ENCODE measurements at regions not wholly inside any gene's neighbourhood (a gene's known extent, or its start where the extent isn't known, plus 50 kb on each side); places are given as distances from the start of the nearest gene placed in this dataset.

- TF ChIP-seq POLR2A (IDR thresholded peaks at IDR 0.05), result no peak
- TF ChIP-seq, protein P1, sequence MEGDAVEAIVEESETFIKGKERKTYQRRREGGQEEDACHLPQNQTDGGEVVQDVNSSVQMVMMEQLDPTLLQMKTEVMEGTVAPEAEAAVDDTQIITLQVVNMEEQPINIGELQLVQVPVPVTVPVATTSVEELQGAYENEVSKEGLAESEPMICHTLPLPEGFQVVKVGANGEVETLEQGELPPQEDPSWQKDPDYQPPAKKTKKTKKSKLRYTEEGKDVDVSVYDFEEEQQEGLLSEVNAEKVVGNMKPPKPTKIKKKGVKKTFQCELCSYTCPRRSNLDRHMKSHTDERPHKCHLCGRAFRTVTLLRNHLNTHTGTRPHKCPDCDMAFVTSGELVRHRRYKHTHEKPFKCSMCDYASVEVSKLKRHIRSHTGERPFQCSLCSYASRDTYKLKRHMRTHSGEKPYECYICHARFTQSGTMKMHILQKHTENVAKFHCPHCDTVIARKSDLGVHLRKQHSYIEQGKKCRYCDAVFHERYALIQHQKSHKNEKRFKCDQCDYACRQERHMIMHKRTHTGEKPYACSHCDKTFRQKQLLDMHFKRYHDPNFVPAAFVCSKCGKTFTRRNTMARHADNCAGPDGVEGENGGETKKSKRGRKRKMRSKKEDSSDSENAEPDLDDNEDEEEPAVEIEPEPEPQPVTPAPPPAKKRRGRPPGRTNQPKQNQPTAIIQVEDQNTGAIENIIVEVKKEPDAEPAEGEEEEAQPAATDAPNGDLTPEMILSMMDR (IDR thresholded peaks at IDR 0.05), result no peak
- no peak for DNase-seq
- H3K27ac ChIP-seq, result no peak overlapping the region
- no peaks in the 10 kb centered on the region for H3K36me3 ChIP-seq (replicated peaks in 1 of 2)
- 89 to 93% (median 91%) methylated on average over 5 to 7 of the region's 7 CpGs for WGBS, 4 donors
- no peaks in the 10 kb centered on the region for H3K27me3 ChIP-seq
- no peaks in the 10 kb centered on the region for H3K9me3 ChIP-seq (replicated peaks in 1 of 3)
- no peak overlapping the region for H3K4me3 ChIP-seq
- intact Hi-C loops (cut with DNase I), result loop anchor here in 1 of 2 donors (10.0 kb wide), 1 partner anchor 166 kb away; the partner anchor contains the start of gene CTBP2
- no peaks in the 10 kb centered on the region for H3K4me1 ChIP-seq (replicated peaks in 1 of 2)
Measured at GRCh38 chr10:125331056-125331455, 170.7 kb upstream of the CTBP2 start.

DNA sequence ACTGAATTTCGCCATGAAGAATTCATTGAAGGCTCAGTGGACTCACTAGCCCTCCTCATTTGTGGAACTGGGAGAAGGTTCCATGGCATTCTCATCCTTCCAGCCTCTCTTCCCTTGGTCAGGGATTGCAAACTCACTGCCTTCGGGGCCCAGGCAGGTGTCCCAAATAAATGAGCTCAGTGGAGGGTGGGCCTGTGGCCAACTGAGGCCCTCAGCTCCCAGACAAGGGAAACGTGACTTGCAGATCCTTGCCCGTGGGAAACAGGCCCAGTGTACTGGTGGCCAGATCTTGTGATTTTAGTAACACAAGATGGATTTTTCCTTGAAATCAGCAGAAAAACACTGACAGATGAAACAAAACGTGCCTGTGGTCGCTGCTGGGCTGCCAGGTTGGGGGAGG lies 168.7 kb upstream of the CTBP2 start:
- Histone ChIP-seq H3K4me3 (no peak overlapping the region), H3K27me3 (no peaks in the 10 kb centered on the region), H3K36me3 (replicated peaks in 1 of 2) (no peaks in the 10 kb centered on the region), H3K27ac (no peak overlapping the region), H3K9me3 (replicated peaks in 1 of 3) (no peaks in the 10 kb centered on the region), H3K4me1 (replicated peaks in 1 of 2) (no peaks in the 10 kb centered on the region)
- no peak for DNase-seq
- TF ChIP-seq POLR2A (IDR thresholded peaks at IDR 0.05), result no peak
- TF ChIP-seq, protein P1 (IDR thresholded peaks at IDR 0.05), result no peak
- intact Hi-C loops (cut with DNase I), result no loop called here
- 66 to 73% (median 71%) methylated on average over 6 of the region's 6 CpGs for WGBS, 4 donors

- intact Hi-C loops (cut with DNase I), result no loop called here
- H3K27ac ChIP-seq, result no peak overlapping the region
- DNase-seq, result no peak
- 55 to 67% (median 57%) methylated on average over 3 of the region's 3 CpGs for WGBS, 4 donors
- H3K4me1 ChIP-seq (replicated peaks in 1 of 2), result no peaks in the 10 kb centered on the region
- no peak overlapping the region for H3K4me3 ChIP-seq
- no peaks in the 10 kb centered on the region for H3K9me3 ChIP-seq (replicated peaks in 1 of 3)
- TF ChIP-seq, protein P1 (IDR thresholded peaks at IDR 0.05), result no peak
- no peak for TF ChIP-seq POLR2A (IDR thresholded peaks at IDR 0.05)
- H3K36me3 ChIP-seq (replicated peaks in 1 of 2), result no peaks in the 10 kb centered on the region
- no peaks in the 10 kb centered on the region for H3K27me3 ChIP-seq
Measured at GRCh38 chr10:125325326-125325725, 165.0 kb upstream of the CTBP2 start.

GRCh38 chr10:125316436-125316835 lies 156.1 kb upstream of the CTBP2 start:
- no peak overlapping the region for H3K4me3 ChIP-seq
- TF ChIP-seq, protein P1 (IDR thresholded peaks at IDR 0.05), result no peak
- no peak for TF ChIP-seq POLR2A (IDR thresholded peaks at IDR 0.05)
- DNase-seq, result no peak
- no peaks in the 10 kb centered on the region for H3K36me3 ChIP-seq (replicated peaks in 1 of 2)
- no peak overlapping the region for H3K27ac ChIP-seq
- H3K9me3 ChIP-seq (replicated peaks in 1 of 3), result no peaks in the 10 kb centered on the region
- intact Hi-C loops (cut with DNase I), result no loop called here
- 57 to 72% (median 64%) methylated on average over 3 of the region's 3 CpGs for WGBS, 4 donors
- no peaks in the 10 kb centered on the region for H3K4me1 ChIP-seq (replicated peaks in 1 of 2)
- no peaks in the 10 kb centered on the region for H3K27me3 ChIP-seq

Data from adrenal gland (tissue), 9 donors.